GM13977 (cell line): ENCODE measurements at regions not wholly inside any gene's neighbourhood (a gene's known extent, or its start where the extent isn't known, plus 50 kb on each side); places are given as distances from the start of the nearest gene placed in this dataset.

Experiments used
- DNase-seq: peaks from one replicate; pipeline ENCODE4 v3.0.0; 2012; ENCODE audit warnings: low spot score
- in situ Hi-C: fragments of 300-500 bp; cut with MboI; formaldehyde crosslinking; loops from one replicate; pipeline ENCODE4 v1.12.0; 2022; ENCODE audit warnings: low sequenced_read_pairs, low pct_unique_long_range_greater_than_20kb, mixed read lengths, inconsistent platforms; ENCODE audit not compliant: unreplicated experiment
- TF ChIP-seq, protein P1 (sequence below): IDR thresholded peaks from 2 replicates; pipeline ENCODE4 v1.5.1; 2012; ENCODE audit warnings: mild to moderate bottlenecking, control low read depth; ENCODE audit not compliant: insufficient read depth; ENCODE audit errors: extremely low read depth, missing control alignments

DNA sequence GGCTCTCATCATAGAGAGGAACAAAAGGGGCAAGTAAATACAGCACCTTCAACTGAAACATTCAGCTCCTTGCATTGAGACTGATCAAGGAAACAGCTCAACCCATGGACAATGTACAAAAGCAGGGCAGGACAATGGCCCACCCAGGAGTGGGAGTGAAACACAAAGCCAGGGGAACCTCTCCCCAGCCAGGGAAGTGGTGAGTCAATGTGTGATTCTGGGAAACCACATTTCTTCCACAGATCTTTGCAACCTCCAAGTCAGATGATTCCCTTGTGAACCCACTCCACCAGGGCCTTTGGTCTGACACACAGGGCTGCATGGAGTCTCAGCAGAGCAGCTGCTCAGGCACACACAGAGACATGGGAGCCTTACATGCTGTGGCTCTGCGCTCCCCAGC, 294.5 kb downstream of the NR4A2 start:
- in situ Hi-C loops: no loop called here
- DNase-seq: no peak
- TF ChIP-seq, protein P1, sequence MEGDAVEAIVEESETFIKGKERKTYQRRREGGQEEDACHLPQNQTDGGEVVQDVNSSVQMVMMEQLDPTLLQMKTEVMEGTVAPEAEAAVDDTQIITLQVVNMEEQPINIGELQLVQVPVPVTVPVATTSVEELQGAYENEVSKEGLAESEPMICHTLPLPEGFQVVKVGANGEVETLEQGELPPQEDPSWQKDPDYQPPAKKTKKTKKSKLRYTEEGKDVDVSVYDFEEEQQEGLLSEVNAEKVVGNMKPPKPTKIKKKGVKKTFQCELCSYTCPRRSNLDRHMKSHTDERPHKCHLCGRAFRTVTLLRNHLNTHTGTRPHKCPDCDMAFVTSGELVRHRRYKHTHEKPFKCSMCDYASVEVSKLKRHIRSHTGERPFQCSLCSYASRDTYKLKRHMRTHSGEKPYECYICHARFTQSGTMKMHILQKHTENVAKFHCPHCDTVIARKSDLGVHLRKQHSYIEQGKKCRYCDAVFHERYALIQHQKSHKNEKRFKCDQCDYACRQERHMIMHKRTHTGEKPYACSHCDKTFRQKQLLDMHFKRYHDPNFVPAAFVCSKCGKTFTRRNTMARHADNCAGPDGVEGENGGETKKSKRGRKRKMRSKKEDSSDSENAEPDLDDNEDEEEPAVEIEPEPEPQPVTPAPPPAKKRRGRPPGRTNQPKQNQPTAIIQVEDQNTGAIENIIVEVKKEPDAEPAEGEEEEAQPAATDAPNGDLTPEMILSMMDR: no peak

DNA sequence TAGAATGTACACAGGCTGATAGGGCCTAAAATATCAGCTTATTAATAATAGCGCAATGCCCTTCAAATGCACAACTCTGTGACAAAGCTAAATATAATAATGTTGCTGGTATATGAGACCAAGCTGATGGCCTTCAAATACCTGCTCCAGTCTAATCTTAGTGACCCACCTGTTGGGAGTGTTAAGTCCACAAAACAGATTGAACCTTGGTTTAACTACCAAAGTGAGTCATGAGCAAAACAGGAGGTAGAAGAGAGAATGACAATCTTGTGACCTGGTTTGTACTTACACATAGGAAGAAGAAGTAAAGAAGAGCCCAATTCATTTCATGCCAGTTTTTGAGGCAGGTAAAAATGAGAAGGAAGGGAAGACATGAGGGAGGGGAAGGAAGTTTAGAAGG, 295.0 kb downstream of the NR4A2 start:
- in situ Hi-C loops: no loop called here
- DNase-seq: no peak
- TF ChIP-seq, protein P1: no peak

DNA sequence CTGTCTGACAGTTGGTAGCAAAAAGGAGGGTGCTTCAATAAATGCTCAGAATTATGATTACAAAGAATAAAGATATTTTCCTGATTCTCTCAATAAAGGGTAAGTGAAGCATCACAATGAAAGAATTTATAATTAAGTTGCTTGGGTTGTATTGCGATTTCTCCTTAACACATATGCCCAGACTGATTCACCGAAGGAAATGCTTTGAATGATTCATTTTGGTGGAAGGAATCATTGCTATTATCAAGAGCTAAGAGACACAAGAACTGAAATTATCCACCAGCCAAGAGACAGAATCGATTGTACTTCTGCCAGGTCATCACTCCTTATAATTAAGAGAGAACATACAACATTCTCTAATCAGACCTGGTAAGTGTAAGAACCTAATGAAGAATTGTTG, 301.4 kb downstream of the NR4A2 start:
- in situ Hi-C loops: no loop called here
- TF ChIP-seq, protein P1: no peak

DNA sequence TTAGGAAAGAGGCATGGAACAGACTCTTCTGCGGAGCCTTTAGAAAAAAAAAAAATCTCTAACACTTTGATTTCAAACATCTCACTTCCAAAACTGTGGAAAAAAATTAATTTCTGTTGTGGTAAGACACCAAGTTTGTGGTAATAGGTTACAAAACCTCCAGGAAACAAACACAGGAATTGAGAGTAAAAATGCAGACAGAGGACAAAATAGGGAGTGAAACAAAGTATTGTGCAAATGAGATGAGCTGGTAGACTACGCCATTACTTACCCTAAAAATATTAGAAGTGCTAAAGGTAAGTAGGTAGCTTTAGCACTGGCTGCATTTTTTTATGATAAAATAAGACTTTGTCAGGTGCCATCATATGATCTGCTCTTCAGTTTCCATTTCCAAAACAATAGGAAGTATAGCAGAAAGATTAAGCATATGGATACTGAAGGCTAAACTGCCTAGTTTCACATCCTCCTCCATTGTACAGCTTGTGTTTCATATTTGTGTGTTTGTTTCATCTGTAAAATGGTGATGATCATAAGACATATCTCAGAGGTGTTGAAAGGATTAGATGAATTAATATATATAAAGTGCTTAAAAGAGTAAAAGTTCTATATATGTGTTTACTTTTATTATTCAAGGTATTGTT, 309.2 kb downstream of the NR4A2 start:
- TF ChIP-seq, protein P1: no peak
- in situ Hi-C loops: no loop called here
- DNase-seq: no peak

More for the DNA sequence above, 301.4 kb downstream of the NR4A2 start:
- DNase-seq: no peak

DNA sequence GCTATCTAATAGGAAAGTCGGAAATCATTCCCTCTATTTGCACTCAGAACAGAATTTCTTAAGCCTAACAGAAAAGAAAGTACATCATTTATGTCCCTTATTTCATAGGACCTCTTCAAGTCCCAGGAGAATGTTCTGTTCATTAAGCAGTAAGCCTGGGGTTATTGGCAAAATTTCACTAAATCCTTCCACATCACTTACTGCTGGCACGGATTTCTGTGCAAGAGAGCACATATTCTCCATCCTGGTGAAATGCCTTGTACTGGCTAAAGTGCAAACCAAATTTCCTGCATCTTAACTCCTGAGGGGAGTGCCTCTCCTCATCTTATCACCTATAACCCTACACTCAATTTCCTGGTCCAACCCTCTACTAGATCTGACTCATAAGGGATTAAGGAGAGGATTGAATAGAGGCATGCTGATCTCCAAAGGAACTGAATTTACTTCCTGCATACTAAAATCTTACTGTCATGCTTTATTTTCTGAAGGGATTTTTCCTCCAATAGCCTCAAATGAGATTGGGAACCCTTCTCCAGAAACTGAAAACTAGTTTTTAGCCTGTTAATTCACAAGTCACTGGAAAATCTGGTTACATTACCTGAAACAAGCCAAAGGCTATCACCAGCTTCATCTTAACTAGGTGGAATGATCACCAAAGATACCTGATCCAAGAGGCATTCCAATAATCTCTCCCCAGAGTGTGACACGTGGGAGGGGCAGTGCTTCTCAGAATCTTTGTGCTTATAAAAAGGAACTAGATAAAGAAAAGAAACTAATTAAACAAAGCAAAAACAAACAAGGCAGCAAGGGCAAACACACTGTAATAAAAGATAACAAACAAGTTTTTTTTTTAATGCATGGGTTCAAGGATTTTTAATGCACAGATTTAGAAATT, 311.1 kb downstream of the NR4A2 start:
- TF ChIP-seq, protein P1: no peak
- in situ Hi-C loops: no loop called here
- no peak for DNase-seq

DNA sequence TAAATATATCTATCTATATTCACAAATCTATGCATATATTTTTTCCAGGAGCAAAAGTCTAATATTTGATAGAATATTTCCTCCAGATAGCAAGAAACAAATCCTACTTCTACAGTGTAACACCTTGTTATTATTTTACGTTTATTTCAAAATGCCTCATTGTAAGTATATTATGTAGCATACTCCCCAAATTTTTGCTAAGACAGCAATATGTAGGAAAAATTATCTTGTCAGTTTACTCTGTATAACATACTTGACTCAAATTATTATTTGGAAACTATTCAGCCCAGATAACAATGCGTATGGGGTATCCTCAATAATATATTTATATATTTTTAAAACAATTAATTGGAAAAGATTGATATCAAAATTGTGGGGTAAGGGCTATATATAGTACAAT, 313.2 kb downstream of the NR4A2 start:
- TF ChIP-seq, protein P1: no peak
- DNase-seq: no peak
- in situ Hi-C loops: no loop called here
